GM12873 (cell line): ENCODE measurements at regions not wholly inside any gene's neighbourhood (a gene's known extent, or its start where the extent isn't known, plus 50 kb on each side); places are given as distances from the start of the nearest gene placed in this dataset.

Source experiments
- TF ChIP-seq, protein P1 (sequence below): IDR thresholded peaks from 2 replicates; pipeline ENCODE4 v1.5.1; 2012; ENCODE audit warnings: low read depth, mild to moderate bottlenecking, moderate library complexity, low read length, control low read depth; ENCODE audit not compliant: insufficient read depth; ENCODE audit errors: missing control alignments

DNA sequence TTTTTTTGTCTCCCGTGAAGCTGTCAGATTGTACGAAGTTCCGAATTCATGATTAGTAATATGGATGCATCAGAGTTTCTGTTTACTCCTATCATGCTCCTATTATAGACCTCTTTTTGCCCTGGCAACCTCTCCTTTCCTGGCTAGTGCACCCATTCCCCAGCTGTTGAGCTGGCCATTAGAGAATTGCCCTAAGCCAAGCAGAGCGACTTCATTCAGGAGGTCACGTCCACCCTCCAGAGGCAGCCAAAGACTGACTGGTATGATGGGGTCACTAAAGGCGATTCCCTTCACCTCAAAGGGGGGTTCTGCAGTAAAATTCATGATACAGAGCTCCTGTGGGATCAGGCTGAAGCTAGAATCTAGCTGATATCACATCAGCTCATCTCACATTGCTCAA, 351.9 kb downstream of the BTBD3 start:
- TF ChIP-seq, protein P1, sequence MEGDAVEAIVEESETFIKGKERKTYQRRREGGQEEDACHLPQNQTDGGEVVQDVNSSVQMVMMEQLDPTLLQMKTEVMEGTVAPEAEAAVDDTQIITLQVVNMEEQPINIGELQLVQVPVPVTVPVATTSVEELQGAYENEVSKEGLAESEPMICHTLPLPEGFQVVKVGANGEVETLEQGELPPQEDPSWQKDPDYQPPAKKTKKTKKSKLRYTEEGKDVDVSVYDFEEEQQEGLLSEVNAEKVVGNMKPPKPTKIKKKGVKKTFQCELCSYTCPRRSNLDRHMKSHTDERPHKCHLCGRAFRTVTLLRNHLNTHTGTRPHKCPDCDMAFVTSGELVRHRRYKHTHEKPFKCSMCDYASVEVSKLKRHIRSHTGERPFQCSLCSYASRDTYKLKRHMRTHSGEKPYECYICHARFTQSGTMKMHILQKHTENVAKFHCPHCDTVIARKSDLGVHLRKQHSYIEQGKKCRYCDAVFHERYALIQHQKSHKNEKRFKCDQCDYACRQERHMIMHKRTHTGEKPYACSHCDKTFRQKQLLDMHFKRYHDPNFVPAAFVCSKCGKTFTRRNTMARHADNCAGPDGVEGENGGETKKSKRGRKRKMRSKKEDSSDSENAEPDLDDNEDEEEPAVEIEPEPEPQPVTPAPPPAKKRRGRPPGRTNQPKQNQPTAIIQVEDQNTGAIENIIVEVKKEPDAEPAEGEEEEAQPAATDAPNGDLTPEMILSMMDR = no peak

DNA sequence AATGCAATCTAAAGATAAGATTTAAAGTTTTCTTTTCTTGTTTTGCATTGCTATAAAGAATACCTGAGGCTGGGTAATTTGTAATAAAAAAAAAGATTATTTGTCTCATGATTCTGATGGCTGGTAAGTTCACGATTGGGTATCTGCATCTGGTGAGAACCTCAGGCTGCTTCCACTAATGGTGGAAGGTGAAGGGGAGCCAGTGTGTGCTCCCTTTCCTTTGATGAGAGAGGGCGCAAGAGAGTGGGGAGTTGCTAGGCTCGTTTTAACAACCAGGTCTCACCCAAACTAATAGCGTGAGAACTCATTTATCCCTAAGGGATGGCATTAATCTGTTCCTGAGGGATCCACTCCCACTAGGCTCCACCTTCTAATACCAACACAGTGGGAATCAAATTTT, 353.2 kb downstream of the BTBD3 start:
- TF ChIP-seq, protein P1 = no peak

DNA sequence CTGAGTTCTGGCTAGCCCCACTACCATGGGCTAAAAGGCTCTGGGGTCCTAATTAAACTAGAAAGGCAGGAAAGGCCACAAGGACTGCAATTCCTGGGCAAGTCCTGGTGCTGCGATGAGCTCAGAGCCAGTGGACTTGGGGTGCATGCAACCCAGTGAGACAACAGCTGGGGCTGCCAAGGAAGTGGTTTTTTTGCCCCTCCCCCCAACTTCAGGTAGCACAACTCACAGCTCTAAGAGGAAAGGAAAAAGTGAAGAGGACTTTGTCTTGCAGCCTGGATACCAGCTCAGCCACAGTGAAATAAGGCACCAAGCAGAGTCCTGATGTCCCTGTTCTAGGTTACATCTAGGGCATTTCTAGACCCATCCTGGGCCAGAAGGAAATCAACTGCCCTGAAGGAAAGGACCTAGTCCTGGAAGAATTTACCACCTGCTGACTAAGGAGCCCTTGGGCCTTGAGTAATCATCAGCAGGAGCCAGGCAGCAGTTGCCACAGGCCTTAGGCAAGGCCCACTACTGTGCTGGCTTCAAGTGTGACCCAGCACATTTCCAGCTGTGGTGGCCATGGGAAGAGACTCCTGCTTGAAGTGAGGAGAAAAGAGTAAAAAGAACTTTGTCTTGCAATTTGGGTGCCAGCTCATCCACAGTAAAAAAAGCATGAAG, 358.4 kb downstream of the BTBD3 start:
- TF ChIP-seq, protein P1 = no peak

DNA sequence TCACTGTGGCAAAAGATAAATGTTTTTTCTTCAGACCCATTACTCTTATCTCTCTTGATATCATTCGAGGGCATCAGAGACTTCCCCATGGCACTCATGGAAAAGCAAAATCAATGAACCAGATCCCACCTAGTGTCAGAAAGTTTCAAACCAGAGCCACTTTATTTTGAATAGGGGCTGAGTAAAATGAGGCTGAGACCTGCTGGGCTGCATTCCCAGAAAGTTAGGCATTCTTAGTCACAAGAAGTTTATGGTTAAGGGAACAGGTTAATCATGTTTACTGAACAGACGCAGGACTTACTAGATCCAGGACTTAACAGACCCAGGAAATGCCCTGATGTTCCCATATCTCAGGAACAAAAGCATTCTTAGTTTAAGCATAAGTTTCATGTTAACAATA, 369.9 kb downstream of the BTBD3 start:
- TF ChIP-seq, protein P1 = no peak

DNA sequence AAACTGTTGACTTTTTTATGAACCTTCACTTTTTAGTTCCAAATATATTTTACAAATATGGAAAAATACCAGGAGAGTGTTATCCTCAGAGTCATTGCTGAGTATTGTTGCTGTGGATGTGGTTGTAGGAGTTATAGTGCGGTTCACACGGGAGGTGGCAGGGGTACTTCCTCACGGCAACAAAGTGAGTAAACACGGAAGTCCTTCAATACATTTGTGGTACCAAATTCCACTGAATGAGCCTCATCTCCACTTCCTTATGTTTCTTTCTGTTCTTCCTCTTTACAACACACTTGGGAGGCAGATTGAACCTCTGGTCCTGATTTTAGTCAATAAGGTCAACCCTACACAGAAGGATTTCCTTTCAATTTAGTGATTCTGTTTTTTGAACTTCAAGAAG, 371.8 kb downstream of the BTBD3 start:
- TF ChIP-seq, protein P1 = no peak

DNA sequence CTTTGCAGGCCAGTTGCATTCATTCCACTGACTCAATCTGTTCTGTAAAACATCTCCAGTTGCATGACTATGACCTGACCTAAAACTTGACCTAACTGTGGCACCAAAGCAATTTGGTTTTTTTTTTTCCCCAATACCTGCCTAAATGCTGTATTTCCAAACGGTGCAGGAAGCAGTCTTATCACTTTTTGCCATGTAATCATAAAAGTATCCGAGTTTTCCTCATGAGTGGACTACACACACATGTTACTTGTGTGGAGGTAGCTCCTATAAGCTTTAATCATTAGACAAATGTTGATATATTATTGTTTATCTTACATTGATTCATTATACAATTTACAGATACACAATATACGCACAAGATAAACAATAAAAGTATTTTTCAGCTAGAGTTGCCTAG, 373.7 kb downstream of the BTBD3 start:
- TF ChIP-seq, protein P1 = no peak

DNA sequence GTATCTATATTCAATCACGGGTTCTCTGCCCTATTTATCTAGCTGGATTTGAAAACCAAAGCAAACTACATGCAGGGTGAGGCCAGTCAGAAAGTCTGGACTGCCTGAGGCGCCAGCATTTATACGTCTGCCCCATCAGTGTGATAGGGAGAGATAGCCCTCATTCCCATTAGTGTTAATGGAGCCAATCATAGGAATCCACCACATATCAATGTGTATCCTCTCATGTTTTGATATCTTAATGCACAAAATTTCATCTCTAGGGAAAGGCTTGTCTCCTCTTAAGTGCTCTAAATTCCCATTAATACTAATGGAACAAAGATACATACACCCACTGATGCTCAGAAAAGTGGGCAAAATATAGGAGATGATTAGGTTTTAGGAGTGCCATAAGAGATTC, 376.2 kb downstream of the BTBD3 start:
- TF ChIP-seq, protein P1 = no peak
